Glomerular endothelial cell (primary cell): ENCODE measurements at regions not wholly inside any gene's neighbourhood (a gene's known extent, or its start where the extent isn't known, plus 50 kb on each side); places are given as distances from the start of the nearest gene placed in this dataset.

Source experiments
- DNase-seq: peaks from one replicate; pipeline ENCODE4 v3.0.0-alpha.2; 2011; ENCODE audit warnings: low read depth, low spot score; ENCODE audit errors: extremely low read depth

DNA sequence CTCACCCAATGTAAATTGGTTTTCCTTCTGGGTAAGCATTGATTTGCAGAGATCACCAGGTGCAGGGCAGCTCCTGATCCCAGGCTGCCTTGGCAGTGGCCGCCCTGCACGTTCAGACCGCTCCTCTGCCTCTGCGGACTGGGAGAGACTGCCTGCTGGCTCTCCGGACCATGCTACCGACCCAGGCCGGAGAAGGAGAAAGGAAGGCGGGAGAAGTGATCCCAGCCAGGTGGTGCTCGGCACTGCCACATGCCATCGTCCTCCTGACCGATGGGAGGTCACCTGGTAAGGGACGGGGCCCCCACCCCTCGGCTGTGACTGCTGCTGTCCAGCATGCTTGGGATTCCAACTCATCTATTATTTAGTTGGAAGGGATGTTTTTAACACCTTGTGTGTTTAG is 108.1 kb upstream of the POU3F3 start:
- DNase-seq, result no peak

DNA sequence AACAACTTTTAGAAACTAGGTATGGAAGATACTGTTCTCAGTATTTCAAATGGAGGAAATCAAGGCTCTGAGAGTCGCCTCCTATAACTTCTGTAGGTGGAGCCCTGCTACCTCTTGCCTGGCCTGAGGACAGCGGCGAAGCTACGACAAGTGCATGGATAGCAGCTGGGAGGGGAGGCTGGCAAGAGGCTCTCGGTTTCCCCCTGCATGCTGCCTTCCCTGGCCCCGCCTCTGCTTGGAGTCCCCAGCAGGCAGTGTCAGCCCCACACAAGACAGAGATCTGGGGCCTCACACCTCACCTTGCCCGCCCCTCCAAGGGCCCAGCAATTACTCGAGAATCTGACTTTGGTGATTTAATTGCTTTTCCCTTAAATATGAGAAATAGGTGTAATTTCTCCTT is 107.6 kb upstream of the POU3F3 start:
- DNase-seq, result no peak

DNA sequence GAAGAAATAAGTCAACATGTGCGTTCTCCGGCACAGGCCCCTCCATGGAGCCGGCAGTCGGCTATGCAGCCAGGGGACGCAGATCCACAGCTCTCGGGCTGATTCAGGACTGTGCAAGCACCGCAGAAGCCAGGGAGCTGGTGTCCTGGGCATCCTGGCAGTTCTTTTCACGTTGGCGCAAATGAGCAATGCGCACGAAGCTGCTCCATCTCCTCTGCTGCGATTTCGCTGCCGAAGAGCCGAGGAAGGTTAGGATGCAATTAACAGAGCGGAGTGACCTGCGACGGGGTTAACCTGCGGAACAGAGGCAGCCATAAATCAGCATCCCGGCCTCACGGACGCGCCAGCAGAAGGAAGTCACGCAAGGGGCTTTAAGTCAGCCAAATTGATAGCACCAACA is 107.1 kb upstream of the POU3F3 start:
- DNase-seq, result no peak

DNA sequence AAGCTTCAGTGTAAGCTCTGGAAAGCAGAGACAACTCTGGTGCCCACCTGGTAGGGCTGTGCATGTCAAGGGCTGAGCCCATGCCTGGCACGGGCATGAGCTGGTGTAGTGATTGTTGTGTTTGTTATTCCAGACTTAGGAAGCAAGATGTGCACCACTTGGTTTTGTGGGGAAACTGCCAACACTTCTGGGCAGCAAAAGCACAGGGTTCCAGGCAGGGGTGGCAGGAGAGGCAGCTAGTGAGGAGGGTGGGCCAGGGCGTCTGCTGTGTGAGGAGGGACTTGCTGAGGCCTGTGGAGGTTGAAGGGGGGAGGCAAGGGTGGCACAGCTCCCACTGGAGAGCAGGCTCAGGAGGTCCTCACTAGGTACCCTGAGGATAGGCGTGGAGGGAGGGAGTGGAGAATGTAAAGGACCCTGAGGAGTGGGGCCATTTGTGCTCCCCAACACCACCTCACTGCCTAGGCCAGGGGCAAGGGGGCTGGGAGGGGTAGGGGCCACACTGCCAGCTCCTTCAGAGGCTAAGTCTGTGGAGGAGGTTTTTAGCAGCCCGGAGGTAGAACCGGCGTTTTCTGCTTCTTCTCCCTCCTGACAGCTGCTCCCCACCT is 104.0 kb upstream of the POU3F3 start:
- no peak for DNase-seq

DNA sequence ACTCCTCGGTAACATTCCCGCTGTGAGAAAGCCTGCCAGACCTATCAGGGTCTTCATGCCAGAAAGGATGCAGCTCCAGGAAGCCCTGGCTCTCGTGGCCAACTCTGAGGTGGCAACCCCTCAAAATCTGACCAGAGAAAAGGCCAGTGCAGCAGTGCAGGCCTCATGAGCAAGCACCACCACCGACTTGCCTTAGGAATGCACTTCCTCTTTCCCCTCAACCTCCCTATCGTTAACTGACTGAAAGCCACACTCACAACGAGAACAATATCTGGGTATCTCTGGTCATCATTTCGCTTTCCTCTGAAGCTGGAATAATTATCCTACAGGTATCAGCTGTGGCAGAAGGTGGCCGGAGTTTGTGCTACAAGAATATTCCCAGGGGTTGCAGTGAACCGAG is 101.4 kb upstream of the POU3F3 start:
- DNase-seq, result no peak

DNA sequence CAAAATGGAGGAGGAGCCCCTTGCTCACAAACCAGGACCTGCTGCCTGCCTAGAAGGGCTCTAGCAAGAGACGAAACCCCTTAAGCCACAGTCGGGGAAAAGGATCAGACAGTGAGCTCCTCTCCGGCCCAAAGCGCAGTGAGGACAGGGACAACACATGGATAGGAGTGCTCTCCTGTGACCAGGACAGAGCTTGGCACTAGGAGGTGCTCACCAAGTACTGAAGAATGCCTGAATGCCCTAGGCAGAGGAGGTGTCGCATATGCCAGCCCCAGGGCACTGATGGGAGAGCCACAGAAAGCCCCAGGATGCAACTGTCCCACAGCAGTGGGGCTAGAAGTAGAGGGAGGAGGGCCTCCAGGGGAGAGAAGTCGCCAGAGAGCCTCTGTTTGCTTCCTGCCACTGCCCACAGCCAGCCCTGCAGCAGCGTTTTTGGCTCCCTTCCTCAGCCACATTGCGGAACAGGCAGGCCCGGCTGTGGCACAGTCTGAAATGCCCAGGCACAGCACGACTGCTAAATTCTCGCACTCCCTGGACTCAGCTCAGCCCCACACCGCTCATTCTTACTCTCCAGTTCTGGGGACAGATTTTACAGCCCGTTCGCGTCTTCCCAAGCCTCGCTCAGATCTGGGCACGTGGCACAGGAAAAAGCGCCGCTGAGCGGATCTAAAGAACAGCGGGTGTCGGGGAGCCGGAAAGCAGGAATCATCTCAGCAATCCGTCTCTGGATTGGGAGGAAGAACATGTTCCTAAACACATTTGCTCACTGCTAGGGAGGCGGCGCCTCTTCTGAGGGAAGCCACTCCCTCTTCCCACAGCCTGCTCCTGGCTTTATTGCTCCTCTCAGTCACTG is 98.7 kb upstream of the POU3F3 start:
- DNase-seq, result no peak

DNA sequence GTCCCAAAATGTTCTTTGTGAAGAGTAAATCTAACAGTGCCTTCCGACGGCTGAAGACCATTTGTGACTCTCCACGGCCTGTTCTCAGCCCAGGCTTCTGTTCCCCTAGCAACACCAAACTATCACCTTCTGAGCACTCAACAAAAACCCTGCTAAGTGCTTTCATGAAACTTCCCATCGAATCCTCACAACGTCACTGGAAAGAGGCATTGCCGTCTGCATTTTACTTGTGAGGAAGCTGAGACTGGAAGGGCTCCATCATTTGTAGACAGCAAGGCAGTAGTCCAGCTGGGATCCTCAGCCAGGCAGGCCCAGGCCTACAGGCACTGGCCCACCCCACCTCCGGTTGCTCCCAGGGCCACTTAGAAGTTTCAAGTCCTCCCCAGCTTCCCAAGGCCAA is 97.8 kb upstream of the POU3F3 start:
- DNase-seq, result no peak

DNA sequence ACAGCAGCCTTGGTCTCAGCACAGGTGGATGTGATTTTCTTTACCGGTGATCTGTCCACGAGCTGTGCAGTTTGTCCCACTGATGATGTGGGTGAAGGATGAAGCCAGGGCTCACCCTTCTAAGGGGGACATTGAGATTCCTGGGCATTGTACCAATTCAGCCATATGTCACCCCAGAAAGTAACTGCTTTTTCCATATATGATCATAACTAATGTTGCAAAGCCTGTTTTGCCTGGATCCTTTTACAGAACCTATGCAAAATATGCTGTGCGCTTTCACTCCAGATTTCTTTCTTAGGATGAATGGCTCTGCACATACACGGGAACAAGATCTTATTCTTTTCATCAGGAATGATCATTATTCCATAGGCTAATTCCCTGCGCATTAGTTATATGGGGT is 96.9 kb upstream of the POU3F3 start:
- no peak for DNase-seq

DNA sequence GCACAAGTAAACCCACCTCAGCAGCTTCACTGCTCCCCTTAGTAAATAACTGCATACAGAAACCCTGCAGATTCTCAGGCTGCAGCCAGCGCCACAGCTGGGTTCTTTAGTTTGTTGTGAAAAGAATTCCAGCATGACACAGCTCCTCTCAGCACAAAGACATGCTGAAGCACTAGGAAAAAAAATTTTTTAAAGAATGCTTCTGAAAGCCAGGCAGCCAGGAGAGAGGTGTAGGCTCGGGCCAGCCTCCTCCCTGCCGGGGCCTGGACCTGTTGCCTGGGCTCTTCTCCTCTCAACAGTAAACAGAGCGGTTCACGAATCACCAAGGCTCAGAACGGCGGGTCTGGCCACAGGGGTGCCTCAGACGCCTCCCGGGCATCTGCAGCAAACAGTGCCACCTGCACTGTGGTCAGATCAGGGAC is 95.7 kb upstream of the POU3F3 start:
- DNase-seq, result no peak

DNA sequence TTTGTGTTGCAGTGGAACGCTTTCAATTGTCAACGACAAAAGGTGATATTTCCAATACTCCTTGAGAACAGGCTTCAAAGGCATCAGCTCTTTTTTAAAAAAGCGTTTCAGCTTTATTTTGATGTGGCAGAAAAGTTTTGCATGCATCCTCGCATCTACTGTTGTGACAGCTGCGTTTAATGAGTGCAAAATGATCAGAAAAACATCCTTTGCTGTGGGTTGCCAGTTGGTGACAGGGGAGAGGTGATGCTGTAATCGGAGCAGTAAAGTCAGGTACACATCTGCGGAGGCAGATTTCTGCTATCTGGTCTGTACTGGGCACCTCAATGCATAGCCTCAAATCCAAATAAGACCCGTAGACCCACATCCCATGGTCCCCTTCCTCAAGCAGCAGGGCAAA is 91.9 kb upstream of the POU3F3 start:
- no peak for DNase-seq

DNA sequence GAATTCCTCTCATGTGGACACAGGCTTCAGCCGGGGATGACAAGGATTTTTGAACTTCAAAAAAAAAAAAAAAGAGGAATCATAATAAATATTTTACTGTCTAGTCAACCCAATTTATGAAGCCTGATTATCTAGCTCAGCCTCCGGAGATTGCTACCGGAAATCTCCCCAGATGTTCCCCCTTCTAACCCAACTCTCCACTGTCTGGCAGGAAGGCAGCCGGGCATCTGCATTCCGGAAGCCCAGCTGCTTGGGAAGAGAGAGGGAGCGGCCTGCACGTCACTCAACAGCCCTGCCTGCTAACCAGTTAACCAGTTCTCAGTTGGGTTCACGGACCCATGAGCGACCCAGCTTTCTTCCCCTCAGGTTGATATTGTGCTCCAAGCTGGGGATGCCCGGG is 87.2 kb upstream of the POU3F3 start:
- DNase-seq, result no peak

DNA sequence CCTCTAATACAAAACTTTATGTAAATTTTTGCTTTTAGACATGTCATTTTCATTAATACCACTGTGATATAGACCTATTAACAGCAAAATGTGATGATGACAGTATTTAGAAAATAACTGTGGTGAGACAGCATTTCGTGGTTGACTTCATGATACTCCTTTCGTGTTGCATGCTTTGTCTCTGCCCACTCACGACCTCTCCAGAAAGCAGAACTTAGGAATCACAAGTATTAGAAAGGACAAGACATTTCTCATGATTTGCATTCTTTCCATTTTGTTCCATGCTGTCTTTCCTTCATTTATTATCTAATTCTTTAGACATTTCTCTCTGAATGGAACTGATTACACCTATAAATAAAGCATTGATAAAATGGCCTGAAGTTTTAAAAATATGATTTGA is 85.2 kb upstream of the POU3F3 start:
- DNase-seq, result no peak

DNA sequence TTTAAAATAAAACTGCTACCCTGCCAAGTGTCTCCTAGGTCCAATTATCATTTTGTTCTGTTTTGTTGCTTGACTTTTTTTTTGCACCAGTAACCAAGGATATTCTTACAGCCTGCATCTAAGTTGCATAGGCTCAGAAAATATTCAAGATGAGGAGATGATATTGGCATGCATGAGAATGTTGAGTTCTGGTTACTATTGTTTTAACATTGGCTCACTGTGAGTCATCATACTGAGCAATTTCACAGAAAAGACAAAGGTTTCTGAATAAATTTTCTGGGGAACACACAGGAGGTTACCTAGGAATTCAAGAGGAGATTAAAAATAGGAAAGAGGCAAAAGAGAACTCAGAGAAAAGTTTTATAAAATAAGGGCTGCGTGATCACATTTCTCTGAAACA is 84.8 kb upstream of the POU3F3 start:
- DNase-seq, result no peak

DNA sequence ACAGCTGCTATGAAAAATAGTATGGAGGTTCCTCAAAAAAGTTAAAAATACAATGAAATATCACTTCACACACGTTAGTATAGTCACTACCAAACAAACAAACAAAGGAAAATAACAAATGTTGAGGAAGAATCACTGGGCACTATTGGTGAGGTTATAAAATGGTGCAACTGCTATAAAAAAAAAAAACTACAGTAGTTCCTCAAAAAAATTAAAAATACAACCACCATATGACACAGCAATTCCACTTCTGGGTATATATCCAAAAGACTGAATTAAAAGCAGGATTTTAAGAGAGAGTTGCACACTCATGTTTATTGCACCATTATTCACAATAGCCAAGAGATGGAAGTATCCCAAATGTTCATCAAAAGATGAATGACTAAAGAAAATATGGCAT is 80.9 kb upstream of the POU3F3 start:
- no peak for DNase-seq

DNA sequence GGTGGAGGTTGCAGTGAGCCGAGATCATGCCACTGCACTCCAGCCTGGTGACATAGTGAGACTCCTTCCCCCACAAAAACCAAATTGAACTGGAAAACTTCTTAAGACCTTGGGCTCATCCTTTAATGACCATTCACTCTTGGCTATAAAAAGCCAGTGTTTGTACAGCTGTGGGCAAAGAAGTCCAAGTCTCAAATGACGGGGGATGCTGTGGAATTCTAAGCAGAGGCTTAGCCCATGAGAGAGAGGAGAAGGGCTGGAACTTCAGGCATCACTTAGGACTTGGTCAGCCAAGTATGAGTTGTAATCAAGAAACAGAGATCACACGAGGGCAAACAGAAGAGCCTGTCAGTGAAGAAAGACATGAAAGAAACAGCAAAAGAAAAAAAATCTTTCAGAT is 79.3 kb upstream of the POU3F3 start:
- DNase-seq, result no peak

DNA sequence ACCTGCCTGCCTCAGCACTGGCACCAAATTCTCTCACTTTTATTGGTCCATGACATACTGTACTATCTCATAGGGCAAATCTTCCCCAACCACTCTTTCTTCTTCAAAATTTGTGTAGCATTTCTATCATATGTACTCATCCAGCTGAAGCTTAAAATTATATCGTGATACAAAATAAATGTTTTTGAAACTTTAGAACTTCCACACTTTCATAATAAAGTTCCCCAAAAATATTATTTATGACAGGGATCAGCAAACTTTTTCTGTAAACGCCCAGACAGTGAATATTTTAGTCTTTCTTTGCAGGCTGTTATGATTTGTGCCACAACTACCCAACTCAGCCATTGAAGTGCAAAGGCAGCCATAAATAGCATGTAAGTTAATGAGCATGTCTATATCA is 76.2 kb upstream of the POU3F3 start:
- no peak for DNase-seq

DNA sequence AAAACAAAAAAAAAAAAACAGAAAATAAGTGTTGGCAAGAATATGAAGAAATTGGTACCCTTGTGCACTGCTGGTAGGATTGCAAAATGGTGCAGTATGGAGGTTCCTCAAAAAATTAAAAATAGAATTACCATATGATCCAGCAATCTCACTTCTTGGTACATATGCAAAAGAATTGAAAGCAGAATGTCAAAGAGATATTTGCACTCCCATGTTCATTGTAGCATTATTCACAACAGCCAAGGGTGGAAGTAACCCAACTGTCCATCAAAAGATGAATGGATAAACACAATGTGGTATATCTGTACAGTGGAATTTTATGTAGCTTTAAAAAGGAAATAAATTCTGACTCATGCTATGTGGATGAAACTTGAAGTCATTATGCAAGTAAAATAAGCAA is 72.8 kb upstream of the POU3F3 start:
- no peak for DNase-seq

DNA sequence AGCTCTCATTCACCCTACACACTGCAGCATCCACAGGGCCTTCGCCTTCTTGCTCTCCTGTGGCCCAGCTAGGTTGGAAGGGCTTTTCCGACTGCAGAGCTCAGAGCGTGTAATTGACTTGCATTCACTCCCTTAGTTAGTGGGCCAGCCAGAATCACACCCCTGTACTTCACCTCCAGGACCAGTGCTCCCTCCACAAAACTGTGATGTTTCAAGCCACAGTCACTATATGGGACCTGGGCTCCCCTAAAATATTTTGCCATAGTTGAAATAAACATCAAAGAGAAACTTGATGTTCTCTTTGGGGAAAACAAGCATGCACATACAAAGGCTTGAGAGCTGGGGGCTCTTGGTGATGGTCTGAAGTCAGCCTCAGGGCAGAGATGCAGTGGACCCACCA is 69.7 kb upstream of the POU3F3 start:
- DNase-seq, result no peak

DNA sequence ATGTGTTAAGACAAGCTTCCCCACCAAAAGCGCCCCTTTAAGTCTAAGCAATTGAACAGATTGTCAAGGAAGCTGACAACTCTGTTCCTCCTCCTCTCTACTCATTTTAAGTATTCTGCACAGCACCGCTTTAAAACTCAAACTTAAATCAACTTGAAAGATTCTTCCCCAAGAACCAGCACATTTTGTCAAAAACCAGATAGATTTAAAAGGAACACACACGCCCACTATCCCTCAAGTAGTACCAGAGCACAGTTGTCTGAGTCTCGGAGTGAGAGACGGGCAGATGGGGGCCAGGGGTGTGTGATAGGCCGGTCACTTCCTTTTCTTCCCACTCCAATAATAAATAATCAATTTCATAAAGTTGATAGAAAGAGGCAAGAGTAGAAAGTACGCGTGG is 67.7 kb upstream of the POU3F3 start:
- DNase-seq, result no peak

DNA sequence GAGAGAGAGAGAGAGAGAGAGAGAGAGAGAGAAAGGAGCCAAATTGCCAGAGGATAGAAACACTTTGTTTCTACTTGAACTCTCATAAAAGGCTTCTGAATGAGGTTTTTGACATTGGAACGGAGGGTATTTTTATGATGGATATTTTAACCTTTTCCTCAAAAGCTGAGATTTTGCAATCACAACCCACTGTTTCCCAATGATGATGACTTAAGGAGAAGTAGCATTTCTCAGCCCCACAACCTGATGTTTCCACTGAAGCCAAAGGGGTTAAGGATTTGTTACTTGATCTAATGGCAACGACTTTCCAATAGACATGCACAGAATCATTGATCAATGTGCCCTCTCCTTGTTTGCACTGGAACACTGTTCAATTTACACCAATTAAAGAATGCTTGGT is 67.1 kb upstream of the POU3F3 start:
- no peak for DNase-seq

DNA sequence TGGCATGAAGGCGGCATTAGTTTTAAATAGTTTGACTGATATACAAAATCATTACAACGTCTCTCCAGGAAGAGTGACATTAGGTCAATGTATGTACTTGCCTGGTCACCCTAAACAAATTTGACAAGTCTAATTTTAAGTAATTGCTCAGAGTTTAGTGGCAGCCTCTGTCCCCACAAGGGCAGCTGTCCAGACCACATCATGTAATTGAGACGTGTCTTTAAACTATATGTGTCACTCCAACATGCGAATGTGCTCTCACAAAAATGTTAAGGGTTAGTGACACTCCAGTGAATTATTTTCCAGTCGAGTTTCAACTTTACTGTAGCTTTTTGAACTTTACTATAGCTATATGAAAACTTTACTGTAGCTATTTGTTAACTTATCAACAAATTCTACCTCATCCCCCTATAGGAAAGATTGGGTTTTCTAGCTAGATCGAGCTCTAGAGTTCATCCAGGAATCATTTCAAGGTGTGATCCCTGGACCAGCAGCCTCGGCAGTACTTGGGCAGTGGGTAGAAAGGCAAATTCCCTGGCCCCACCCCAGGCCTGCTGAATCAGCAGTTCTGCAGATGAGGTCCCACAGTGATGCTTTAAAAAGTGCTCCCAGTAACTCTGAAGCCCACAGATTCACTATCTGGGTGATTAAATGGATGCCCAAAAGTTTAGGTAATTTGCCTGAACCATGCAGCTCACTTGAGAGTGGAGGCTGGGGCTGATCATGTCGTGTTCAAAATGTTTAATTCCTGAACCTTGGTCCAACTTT is 66.4 kb upstream of the POU3F3 start:
- no peak for DNase-seq
